GM18505 (cell line): ENCODE measurements at regions not wholly inside any gene's neighbourhood (a gene's known extent, or its start where the extent isn't known, plus 50 kb on each side); places are given as distances from the start of the nearest gene placed in this dataset.
"Not testable (repeated sequence)": the region's sequence is repeated elsewhere in the genome, so short reads cannot be mapped to it uniquely, and the experiment has no call there.

Experiments used
- ATAC-seq: cut with Tn5 transposase; IDR thresholded peaks from one replicate; pipeline ENCODE4 v1.9.1; 2021; ENCODE audit not compliant: unreplicated experiment
- POLR2A ChIP-seq: IDR thresholded peaks from 4 replicates; pipeline ENCODE4 v1.6.1; 2011; ENCODE audit warnings: borderline replicate concordance; ENCODE audit not compliant: insufficient read depth, insufficient read length; ENCODE audit errors: extremely low read depth

DNA sequence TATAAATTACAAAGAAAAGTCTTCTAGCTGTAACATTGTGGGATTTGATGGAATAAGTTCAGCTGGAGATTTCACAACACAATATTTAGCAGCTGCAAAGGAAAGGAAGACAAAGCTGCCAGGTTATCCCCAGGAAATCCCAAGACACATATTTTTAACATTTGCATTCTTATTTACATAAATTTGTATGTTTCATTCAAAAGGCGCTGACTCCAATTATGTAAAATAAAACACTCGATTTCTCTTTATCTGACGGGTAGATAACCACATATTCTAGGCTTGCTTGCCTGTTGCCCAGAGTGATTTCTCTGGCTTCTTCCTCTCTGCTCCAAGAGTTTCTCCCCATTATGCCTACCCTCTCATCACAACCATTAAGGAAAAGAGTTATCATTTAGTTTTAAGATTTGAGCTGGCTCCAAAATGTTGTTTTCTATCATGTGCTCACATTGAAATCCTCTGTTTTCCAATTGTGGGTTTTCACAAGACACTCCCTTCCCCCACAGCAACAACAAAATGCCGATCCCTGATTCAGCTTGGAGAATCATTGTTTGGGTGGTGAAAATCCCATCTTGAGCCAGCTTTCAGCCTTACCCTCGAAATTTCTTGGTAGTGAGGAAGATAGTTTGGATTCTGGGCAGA is 128.2 kb upstream of the RASGEF1B start:
- no peak for TF ChIP-seq POLR2A
- no peak for ATAC-seq

GRCh38 chr4:81595798-81596610 is 124.3 kb upstream of the RASGEF1B start:
- no peak for TF ChIP-seq POLR2A
- no peak for ATAC-seq

DNA sequence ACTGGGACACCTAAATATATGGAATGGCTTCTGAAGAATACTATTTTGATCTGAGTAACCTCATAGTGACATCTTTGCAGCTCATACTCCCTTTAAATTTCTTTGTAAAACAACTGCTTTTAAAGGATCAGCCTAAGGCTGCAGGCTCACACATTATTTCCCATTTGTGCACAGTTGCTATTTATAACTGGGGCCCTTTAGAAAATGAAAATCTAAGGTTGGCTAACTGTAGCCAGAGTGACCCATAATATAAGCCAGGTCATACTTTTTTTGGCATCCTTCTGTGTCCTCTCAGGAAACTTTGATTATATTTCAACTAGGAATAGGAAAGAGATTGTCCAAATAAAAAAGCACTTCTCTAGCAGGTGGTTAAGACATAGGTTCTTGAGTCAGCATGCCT is 123.6 kb upstream of the RASGEF1B start:
- no peak for ATAC-seq
- TF ChIP-seq POLR2A = no peak

DNA sequence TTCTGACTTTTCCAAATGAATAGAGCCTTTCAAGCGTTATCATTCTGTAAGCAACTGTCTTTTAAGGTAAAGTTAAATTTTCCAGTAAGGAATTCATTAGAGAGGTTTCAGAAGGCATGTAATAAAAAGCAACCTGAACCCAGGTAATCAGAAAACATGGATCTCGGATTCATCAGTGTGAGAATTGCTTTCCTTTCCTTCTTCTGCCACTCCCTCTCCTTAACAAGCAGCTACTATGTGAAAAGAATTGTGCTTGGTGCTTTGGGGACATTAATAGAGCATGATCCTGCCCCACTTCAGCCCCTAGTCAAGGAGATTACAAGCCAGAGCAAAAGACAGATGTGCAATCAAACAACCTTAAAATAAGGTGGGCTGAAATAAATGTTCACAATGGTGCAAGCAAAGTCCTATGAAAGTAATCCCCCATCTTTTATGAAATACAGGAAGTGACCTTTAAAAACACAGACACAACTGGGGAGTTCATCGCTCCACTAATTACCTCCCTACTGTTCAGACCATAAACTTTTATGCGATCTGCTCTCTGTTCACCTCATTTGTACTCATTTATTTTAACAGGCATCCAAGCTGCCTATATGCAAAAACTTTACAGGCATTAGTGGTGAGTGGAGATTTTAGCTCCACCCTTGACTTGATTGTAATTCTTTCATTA is 122.9 kb upstream of the RASGEF1B start:
- ATAC-seq = no peak
- TF ChIP-seq POLR2A = no peak

GRCh38 chr4:81592701-81593100 is 121.0 kb upstream of the RASGEF1B start:
- no peak for ATAC-seq
- no peak for TF ChIP-seq POLR2A

DNA sequence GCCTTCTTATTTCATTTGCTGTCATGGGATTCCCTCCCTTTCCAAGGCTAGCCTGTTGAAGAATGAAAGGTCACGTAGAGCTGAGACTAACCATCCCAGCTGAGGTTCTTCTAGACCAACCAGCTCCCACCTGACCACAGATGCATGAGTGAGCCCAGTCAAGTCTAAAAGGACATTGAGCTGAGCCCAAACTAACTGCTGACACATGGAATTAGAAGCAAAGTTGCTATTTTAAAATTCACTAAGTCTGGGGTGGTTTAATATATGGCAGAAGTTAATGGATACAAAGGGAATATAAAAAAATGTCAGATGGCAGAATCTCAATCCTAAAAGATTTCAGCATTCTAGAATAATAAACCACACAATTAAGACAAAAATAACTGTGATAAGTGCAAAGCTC is 118.9 kb upstream of the RASGEF1B start:
- no peak for TF ChIP-seq POLR2A
- ATAC-seq = no peak

DNA sequence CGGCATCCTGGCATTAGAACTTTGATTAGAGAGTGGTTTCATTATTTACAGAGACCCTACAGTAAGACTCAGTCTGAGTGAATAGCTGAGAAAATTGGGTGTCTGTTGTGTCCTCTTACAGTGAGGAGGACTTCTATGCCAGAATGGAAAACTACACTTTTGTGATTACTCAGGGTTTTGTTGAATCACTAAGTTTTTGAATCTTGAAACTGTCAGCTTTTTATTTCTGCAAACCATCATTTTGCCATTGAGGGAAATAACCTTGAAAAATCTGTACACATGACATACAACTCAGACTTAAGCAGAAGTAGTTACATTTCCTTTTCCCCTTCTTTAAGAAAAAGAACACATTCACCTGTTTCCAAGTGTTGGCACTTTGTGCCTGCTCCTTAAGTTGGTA is 117.6 kb upstream of the RASGEF1B start:
- no peak for ATAC-seq
- TF ChIP-seq POLR2A = no peak

GRCh38 chr4:81586706-81587105 is 115.0 kb upstream of the RASGEF1B start:
- no peak for ATAC-seq
- TF ChIP-seq POLR2A = no peak

DNA sequence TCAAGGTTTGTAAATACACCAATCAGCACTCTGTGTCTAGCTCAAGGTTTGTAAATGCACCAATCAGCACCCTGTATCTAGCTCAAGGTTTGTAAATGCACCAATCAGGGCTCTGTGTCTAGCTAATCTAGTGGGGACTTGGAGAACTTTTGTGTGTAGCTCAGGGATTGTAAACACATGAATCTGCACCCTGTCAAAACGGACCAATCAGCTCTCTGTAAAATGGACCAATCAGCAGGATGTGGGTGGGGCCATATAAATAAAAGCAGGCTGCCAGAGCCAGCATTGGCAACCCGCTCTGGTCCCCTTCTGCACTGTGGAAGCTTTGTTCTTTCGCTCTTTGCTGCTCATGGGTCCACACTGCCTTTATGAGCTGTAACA is 109.3 kb upstream of the RASGEF1B start:
- ATAC-seq = not testable (repeated sequence)

- no peak for TF ChIP-seq POLR2A
- ATAC-seq = no peak
These were observed 108.8 kb upstream of the RASGEF1B start for GRCh38 chr4:81580346-81580993.

GRCh38 chr4:81577392-81577791 is 105.7 kb upstream of the RASGEF1B start:
- TF ChIP-seq POLR2A = no peak
- ATAC-seq = no peak

DNA sequence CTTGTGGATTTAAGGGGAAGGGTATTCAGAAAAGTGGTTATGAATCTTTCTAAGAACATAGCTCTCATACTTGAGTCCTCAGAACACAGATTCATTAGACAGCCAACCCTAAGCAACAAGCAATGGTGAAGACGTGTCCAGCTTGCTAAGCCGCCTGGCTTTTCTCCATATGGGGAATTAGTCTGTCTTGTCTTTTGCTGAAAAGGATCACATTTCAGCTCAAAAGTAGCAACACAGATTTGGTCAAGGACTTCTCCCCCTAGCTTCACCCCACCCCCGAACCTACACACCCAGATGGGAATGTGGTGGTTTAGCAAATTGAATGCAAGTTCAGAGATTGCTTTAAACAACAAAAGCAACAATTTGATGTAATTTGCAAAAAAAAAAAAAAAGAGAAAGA is 103.3 kb upstream of the RASGEF1B start:
- no peak for ATAC-seq
- no peak for TF ChIP-seq POLR2A

DNA sequence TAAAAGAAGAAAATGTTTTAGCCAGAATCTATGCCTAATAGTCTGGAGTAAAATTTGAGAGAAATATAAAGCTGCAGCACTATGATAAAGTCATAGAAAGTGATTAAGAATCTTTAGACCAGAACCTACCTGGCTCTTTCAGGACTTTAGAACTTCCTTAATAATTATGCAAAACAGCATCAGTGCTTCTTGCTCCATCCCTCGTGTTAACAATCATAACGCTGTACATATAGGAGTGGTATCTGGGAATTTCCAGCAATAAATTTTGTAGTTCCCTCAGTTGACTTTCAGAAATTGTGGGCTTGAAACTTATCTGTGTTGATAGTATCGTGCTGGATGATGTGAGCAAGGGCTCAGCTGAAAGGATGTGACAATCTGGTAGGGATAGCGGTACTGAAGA is 102.1 kb upstream of the RASGEF1B start:
- TF ChIP-seq POLR2A = no peak

More for the DNA sequence above, 102.1 kb upstream of the RASGEF1B start:
- ATAC-seq = no peak
